HepG2 (cell line): ENCODE measurements at regions not wholly inside any gene's neighbourhood (a gene's known extent, or its start where the extent isn't known, plus 50 kb on each side); places are given as distances from the start of the nearest gene placed in this dataset.

Experiments used
- GLI4 ChIP-seq: sonication (generic); formaldehyde crosslinking; IDR thresholded peaks from 2 replicates; pipeline ENCODE4 v1.5.1; 2020; ENCODE audit warnings: missing genetic modification reagents, mild to moderate bottlenecking, moderate library complexity, borderline replicate concordance
- HNRNPL ChIP-seq: fragments of 200-400 bp; formaldehyde crosslinking; IDR thresholded peaks from 2 replicates; pipeline ENCODE4 v1.6.1; 2017; ENCODE audit warnings: mild to moderate bottlenecking, low read depth, low read length
- HNRNPUL1 ChIP-seq: fragments of 200-400 bp; formaldehyde crosslinking; IDR thresholded peaks from 2 replicates; pipeline ENCODE4 v1.6.1; 2017; ENCODE audit warnings: low read depth, mild to moderate bottlenecking, low read length, moderate library complexity
- NFIC ChIP-seq: IDR thresholded peaks from 2 replicates; pipeline ENCODE4 v1.6.1; 2012; ENCODE audit warnings: mild to moderate bottlenecking, low read length, inconsistent platforms
- NFYC ChIP-seq: IDR thresholded peaks from 2 replicates; pipeline ENCODE4 v1.6.1; 2016; ENCODE audit warnings: missing genetic modification reagents, missing compliant biosample characterization
- ZFP62 ChIP-seq: sonication (generic); formaldehyde crosslinking; IDR thresholded peaks from 2 replicates; pipeline ENCODE4 v1.4.0; 2020; ENCODE audit warnings: missing genetic modification reagents
- ZMYM2 ChIP-seq: sonication (generic); formaldehyde crosslinking; IDR thresholded peaks from 2 replicates; pipeline ENCODE4 v1.8.0; 2022; ENCODE audit warnings: mild to moderate bottlenecking, missing genetic modification reagents
- ZNF337 ChIP-seq: sonication (generic); formaldehyde crosslinking; IDR thresholded peaks from 2 replicates; pipeline ENCODE4 v1.5.1; 2020; ENCODE audit warnings: missing genetic modification reagents, low read depth, mild to moderate bottlenecking, borderline replicate concordance
- ZNF556 ChIP-seq: sonication (generic); formaldehyde crosslinking; IDR thresholded peaks from 2 replicates; pipeline ENCODE4 v1.4.0; 2020; ENCODE audit warnings: mild to moderate bottlenecking, missing genetic modification reagents, borderline replicate concordance
- ZNF564 ChIP-seq: sonication (generic); formaldehyde crosslinking; IDR thresholded peaks from 2 replicates; pipeline ENCODE4 v1.8.1; 2023; ENCODE audit warnings: mild to moderate bottlenecking, missing genetic modification reagents
- TF ChIP-seq, protein P1 (sequence below): sonication (generic); formaldehyde crosslinking; IDR thresholded peaks from 2 replicates; pipeline ENCODE4 v1.4.0; 2020; ENCODE audit warnings: missing genetic modification reagents
- TF ChIP-seq, protein P2 (sequence below), 2 experiments: sonication (generic) in 1 of 2; formaldehyde crosslinking in 1 of 2; IDR thresholded peaks; 2 replicates each; pipeline versions ENCODE4 v1.4.0 to v1.6.1; 2016 to 2020; ENCODE audit warnings: borderline replicate concordance in 1 of 2, low read depth in 1 of 2, mild to moderate bottlenecking in 1 of 2, missing genetic modification reagents in 1 of 2
- TF ChIP-seq, protein P3 (sequence below): sonication (generic); formaldehyde crosslinking; IDR thresholded peaks from 2 replicates; pipeline ENCODE4 v1.5.0; 2020; ENCODE audit warnings: mild to moderate bottlenecking, missing genetic modification reagents, borderline replicate concordance
- TF ChIP-seq, protein P4 (sequence below), 2 experiments: sonication (generic) in 1 of 2; formaldehyde crosslinking in 1 of 2; IDR thresholded peaks; 2 replicates each; pipeline versions ENCODE4 v1.4.0 to v1.6.1; 2018 to 2020; ENCODE audit warnings: missing genetic modification reagents in 2 of 2, borderline replicate concordance in 1 of 2, low read depth in 1 of 2, mild to moderate bottlenecking in 1 of 2, missing biosample characterization in 1 of 2

DNA sequence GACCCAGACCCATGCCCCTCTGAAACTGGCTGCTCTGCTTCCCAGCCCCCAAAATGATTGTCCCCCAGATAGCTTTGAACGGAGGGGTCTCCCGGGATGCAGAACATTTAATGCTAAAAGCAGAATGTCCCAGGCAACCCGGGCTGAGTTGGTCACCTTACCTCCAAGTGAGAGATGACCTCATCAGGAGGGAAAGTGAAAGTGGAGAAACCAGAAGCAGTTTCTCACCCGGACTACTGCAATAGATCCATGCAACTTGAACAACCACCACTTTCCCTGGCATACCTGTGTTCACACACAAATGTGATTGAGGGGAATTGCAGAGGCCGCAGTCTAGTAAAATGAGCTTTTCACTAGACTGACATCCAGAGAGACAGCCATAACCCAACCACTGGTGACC lies 75.3 kb upstream of the NPAS2 start (continued):
- TF ChIP-seq HNRNPL: no peak
- TF ChIP-seq, protein P1, sequence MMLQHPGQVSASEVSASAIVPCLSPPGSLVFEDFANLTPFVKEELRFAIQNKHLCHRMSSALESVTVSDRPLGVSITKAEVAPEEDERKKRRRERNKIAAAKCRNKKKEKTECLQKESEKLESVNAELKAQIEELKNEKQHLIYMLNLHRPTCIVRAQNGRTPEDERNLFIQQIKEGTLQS: peak; percentile 16; the same call in 1 of the 2 replicates
- no peak for TF ChIP-seq ZMYM2 (CRISPR knock-in tag)
- no peak for TF ChIP-seq NFIC
- TF ChIP-seq, protein P2, sequence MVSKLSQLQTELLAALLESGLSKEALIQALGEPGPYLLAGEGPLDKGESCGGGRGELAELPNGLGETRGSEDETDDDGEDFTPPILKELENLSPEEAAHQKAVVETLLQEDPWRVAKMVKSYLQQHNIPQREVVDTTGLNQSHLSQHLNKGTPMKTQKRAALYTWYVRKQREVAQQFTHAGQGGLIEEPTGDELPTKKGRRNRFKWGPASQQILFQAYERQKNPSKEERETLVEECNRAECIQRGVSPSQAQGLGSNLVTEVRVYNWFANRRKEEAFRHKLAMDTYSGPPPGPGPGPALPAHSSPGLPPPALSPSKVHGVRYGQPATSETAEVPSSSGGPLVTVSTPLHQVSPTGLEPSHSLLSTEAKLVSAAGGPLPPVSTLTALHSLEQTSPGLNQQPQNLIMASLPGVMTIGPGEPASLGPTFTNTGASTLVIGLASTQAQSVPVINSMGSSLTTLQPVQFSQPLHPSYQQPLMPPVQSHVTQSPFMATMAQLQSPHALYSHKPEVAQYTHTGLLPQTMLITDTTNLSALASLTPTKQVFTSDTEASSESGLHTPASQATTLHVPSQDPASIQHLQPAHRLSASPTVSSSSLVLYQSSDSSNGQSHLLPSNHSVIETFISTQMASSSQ (IDR thresholded peaks at IDR 0.05; ENCODE audit: low read depth): no peak
- TF ChIP-seq, protein P2 (CRISPR knock-in tag; IDR thresholded peaks at IDR 0.05; ENCODE audit: borderline replicate concordance): no peak
- no peak for TF ChIP-seq ZNF556 (CRISPR knock-in tag)
- TF ChIP-seq ZFP62 (CRISPR knock-in tag): no peak
- TF ChIP-seq NFYC (CRISPR knock-in tag): no peak
- TF ChIP-seq, protein P3, sequence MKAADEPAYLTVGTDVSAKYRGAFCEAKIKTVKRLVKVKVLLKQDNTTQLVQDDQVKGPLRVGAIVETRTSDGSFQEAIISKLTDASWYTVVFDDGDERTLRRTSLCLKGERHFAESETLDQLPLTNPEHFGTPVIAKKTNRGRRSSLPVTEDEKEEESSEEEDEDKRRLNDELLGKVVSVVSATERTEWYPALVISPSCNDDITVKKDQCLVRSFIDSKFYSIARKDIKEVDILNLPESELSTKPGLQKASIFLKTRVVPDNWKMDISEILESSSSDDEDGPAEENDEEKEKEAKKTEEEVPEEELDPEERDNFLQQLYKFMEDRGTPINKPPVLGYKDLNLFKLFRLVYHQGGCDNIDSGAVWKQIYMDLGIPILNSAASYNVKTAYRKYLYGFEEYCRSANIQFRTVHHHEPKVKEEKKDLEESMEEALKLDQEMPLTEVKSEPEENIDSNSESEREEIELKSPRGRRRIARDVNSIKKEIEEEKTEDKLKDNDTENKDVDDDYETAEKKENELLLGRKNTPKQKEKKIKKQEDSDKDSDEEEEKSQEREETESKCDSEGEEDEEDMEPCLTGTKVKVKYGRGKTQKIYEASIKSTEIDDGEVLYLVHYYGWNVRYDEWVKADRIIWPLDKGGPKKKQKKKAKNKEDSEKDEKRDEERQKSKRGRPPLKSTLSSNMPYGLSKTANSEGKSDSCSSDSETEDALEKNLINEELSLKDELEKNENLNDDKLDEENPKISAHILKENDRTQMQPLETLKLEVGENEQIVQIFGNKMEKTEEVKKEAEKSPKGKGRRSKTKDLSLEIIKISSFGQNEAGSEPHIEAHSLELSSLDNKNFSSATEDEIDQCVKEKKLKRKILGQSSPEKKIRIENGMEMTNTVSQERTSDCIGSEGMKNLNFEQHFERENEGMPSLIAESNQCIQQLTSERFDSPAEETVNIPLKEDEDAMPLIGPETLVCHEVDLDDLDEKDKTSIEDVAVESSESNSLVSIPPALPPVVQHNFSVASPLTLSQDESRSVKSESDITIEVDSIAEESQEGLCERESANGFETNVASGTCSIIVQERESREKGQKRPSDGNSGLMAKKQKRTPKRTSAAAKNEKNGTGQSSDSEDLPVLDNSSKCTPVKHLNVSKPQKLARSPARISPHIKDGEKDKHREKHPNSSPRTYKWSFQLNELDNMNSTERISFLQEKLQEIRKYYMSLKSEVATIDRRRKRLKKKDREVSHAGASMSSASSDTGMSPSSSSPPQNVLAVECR: 0 out of 2 replicates have a peak, but pooled peaks have one; percentile 7
- TF ChIP-seq HNRNPUL1: no peak
- TF ChIP-seq GLI4 (CRISPR knock-in tag): no peak
- no peak for TF ChIP-seq ZNF337 (CRISPR knock-in tag)
- no peak for TF ChIP-seq ZNF564 (CRISPR knock-in tag)
- TF ChIP-seq, protein P4, sequence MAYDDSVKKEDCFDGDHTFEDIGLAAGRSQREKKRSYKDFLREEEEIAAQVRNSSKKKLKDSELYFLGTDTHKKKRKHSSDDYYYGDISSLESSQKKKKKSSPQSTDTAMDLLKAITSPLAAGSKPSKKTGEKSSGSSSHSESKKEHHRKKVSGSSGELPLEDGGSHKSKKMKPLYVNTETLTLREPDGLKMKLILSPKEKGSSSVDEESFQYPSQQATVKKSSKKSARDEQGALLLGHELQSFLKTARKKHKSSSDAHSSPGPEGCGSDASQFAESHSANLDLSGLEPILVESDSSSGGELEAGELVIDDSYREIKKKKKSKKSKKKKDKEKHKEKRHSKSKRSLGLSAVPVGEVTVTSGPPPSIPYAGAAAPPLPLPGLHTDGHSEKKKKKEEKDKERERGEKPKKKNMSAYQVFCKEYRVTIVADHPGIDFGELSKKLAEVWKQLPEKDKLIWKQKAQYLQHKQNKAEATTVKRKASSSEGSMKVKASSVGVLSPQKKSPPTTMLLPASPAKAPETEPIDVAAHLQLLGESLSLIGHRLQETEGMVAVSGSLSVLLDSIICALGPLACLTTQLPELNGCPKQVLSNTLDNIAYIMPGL (CRISPR knock-in tag; IDR thresholded peaks at IDR 0.05; ENCODE audit: borderline replicate concordance in 1 of 2, low read depth in 1 of 2): 0 out of 4 replicates have a peak, but pooled peaks of 1 of the 2 experiments have one; percentile 43
